SK-N-SH treated with all-trans-retinoic acid at 6 μM for 48 hours (cell line): ENCODE measurements at regions not wholly inside any gene's neighbourhood (a gene's known extent, or its start where the extent isn't known, plus 50 kb on each side); places are given as distances from the start of the nearest gene placed in this dataset.

Experiments
- ATAC-seq: fragments of 200-7000 bp; cut with Tn5 transposase; 3 replicates; pipeline ENCODE4 v1.9.1; 2020; ENCODE audit warnings: mild to moderate bottlenecking, moderate library complexity
- ARNTL ChIP-seq: fragments of 450-650 bp; formaldehyde crosslinking; IDR thresholded peaks from 2 replicates; pipeline ENCODE4 v1.5.0; 2020; ENCODE audit warnings: low read depth, mild to moderate bottlenecking, moderate library complexity, borderline replicate concordance
- BACH2 ChIP-seq: fragments of 250-450 bp; sonication (Bioruptor Pico); IDR thresholded peaks from 2 replicates; pipeline ENCODE4 v1.9.0; 2021; ENCODE audit warnings: mild to moderate bottlenecking, borderline replicate concordance
- CSDC2 ChIP-seq: fragments of 250-450 bp; sonication (Bioruptor Pico); IDR thresholded peaks from 2 replicates; pipeline ENCODE4 v1.5.0; 2020; ENCODE audit warnings: mild to moderate bottlenecking, moderate library complexity
- ESRRG ChIP-seq: fragments of 250-450 bp; sonication (Bioruptor Pico); IDR thresholded peaks from 2 replicates; pipeline ENCODE4 v1.6.1; 2021; ENCODE audit warnings: mild to moderate bottlenecking
- GLIS3 ChIP-seq: fragments of 250-450 bp; sonication (Bioruptor Pico); IDR thresholded peaks from 2 replicates; pipeline ENCODE4 v1.5.0; 2020; ENCODE audit warnings: mild to moderate bottlenecking, moderate library complexity
- ISL1 ChIP-seq: fragments of 250-450 bp; sonication (Bioruptor Pico); IDR thresholded peaks from 2 replicates; pipeline ENCODE4 v2.1.2; 2022; ENCODE audit warnings: mild to moderate bottlenecking, moderate library complexity
- OSR1 ChIP-seq: fragments of 250-450 bp; sonication (Bioruptor Pico); IDR thresholded peaks from 2 replicates; pipeline ENCODE4 v1.8.0; 2022; ENCODE audit warnings: moderate library complexity, mild to moderate bottlenecking, inconsistent platforms
- PPARA ChIP-seq: fragments of 250-450 bp; sonication (Bioruptor Pico); IDR thresholded peaks from 2 replicates; pipeline ENCODE4 v1.5.0; 2020; ENCODE audit warnings: mild to moderate bottlenecking, borderline replicate concordance
- RARB ChIP-seq: fragments of 250-450 bp; sonication (Bioruptor Pico); IDR thresholded peaks from 2 replicates; pipeline ENCODE4 v1.8.0; 2021; ENCODE audit warnings: mild to moderate bottlenecking, moderate library complexity
- SNAI2 ChIP-seq: fragments of 250-450 bp; sonication (Bioruptor Pico); IDR thresholded peaks from 2 replicates; pipeline ENCODE4 v1.5.0; 2020; ENCODE audit warnings: mild to moderate bottlenecking, moderate library complexity
- TCF4 ChIP-seq: fragments of 250-450 bp; sonication (Bioruptor Pico); IDR thresholded peaks from 2 replicates; pipeline ENCODE4 v1.8.0; 2021; ENCODE audit warnings: mild to moderate bottlenecking, moderate library complexity, borderline replicate concordance
- TOX ChIP-seq: fragments of 250-450 bp; sonication (Bioruptor Pico); IDR thresholded peaks from 2 replicates; pipeline ENCODE4 v1.8.0; 2021; ENCODE audit warnings: mild to moderate bottlenecking, moderate library complexity, borderline replicate concordance
- TSHZ2 ChIP-seq: fragments of 250-450 bp; sonication (Bioruptor Pico); IDR thresholded peaks from 2 replicates; pipeline ENCODE4 v1.5.0; 2020; ENCODE audit warnings: mild to moderate bottlenecking, moderate library complexity
- ZC3H10 ChIP-seq: fragments of 250-450 bp; sonication (Bioruptor Pico); IDR thresholded peaks from 2 replicates; pipeline ENCODE4 v1.5.1; 2021; ENCODE audit warnings: mild to moderate bottlenecking, moderate library complexity
- ZFP30 ChIP-seq: fragments of 450-650 bp; formaldehyde crosslinking; IDR thresholded peaks from 2 replicates; pipeline ENCODE4 v1.5.0; 2022; ENCODE audit warnings: mild to moderate bottlenecking, moderate library complexity
- ZNF565 ChIP-seq: fragments of 450-650 bp; formaldehyde crosslinking; conservative IDR thresholded peaks from 2 replicates; pipeline ENCODE4 v1.5.0; 2020; ENCODE audit warnings: low read depth, mild to moderate bottlenecking, moderate library complexity
- ZNF70 ChIP-seq: fragments of 450-650 bp; formaldehyde crosslinking; IDR thresholded peaks from 2 replicates; pipeline ENCODE4 v1.5.0; 2020; ENCODE audit warnings: mild to moderate bottlenecking, moderate library complexity
- ZNF8 ChIP-seq: fragments of 450-650 bp; formaldehyde crosslinking; IDR thresholded peaks from 2 replicates; pipeline ENCODE4 v1.5.0; 2020; ENCODE audit warnings: mild to moderate bottlenecking, moderate library complexity
- TF ChIP-seq, protein P1 (sequence below): fragments of 250-450 bp; sonication (Bioruptor Pico); IDR thresholded peaks from 2 replicates; pipeline ENCODE4 v1.5.1; 2020; ENCODE audit warnings: low read depth, mild to moderate bottlenecking, moderate library complexity
- TF ChIP-seq, protein P2 (sequence below): fragments of 250-450 bp; sonication (Bioruptor Pico); IDR thresholded peaks from 2 replicates; pipeline ENCODE4 v1.8.0; 2020; ENCODE audit warnings: mild to moderate bottlenecking, moderate library complexity, borderline replicate concordance
- TF ChIP-seq, protein P3 (sequence below): fragments of 250-450 bp; sonication (Bioruptor Pico); IDR thresholded peaks from 2 replicates; pipeline ENCODE4 v1.5.1; 2021; ENCODE audit warnings: mild to moderate bottlenecking, moderate library complexity
- TF ChIP-seq, protein P4 (sequence below): fragments of 250-450 bp; sonication (Bioruptor Pico); IDR thresholded peaks from 2 replicates; pipeline ENCODE4 v1.8.0; 2021; ENCODE audit warnings: low read depth, mild to moderate bottlenecking, moderate library complexity, borderline replicate concordance

DNA sequence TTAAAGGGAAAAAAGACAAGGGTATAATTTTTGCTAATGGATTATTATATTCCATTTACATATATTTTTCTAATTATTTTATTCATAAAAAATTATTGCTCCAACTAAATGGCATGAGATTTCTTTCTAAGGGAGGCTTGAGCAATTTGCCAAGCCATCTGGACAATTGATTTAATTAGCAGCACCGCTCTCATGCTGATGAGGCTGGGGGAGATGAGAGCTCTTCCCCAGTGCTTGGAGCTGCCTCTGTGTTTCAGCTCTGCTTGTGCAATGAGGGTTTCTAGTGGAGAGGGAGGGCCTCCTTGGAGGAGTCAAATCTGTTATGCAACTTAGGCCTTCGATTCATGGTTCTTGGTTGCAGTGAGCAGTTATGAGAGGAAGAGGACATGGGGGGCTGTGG is 574.3 kb downstream of the TCERG1L start:
- TF ChIP-seq RARB (CRISPR knock-in tag) (no peak), ZNF70 (CRISPR knock-in tag) (no peak), OSR1 (CRISPR knock-in tag) (no peak), ZNF565 (CRISPR knock-in tag) (no peak), CSDC2 (CRISPR knock-in tag) (no peak), ZC3H10 (CRISPR knock-in tag) (no peak), TOX (CRISPR knock-in tag) (no peak), ESRRG (CRISPR knock-in tag) (no peak), TCF4 (CRISPR knock-in tag) (no peak), SNAI2 (CRISPR knock-in tag) (no peak), ARNTL (CRISPR knock-in tag) (no peak), ISL1 (CRISPR knock-in tag) (no peak), GLIS3 (CRISPR knock-in tag) (no peak), PPARA (CRISPR knock-in tag) (no peak), BACH2 (no peak)
- TF ChIP-seq, protein P1, sequence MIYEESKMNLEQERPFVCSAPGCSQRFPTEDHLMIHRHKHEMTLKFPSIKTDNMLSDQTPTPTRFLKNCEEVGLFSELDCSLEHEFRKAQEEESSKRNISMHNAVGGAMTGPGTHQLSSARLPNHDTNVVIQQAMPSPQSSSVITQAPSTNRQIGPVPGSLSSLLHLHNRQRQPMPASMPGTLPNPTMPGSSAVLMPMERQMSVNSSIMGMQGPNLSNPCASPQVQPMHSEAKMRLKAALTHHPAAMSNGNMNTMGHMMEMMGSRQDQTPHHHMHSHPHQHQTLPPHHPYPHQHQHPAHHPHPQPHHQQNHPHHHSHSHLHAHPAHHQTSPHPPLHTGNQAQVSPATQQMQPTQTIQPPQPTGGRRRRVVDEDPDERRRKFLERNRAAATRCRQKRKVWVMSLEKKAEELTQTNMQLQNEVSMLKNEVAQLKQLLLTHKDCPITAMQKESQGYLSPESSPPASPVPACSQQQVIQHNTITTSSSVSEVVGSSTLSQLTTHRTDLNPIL (CRISPR knock-in tag), result no peak
- TF ChIP-seq, protein P2, sequence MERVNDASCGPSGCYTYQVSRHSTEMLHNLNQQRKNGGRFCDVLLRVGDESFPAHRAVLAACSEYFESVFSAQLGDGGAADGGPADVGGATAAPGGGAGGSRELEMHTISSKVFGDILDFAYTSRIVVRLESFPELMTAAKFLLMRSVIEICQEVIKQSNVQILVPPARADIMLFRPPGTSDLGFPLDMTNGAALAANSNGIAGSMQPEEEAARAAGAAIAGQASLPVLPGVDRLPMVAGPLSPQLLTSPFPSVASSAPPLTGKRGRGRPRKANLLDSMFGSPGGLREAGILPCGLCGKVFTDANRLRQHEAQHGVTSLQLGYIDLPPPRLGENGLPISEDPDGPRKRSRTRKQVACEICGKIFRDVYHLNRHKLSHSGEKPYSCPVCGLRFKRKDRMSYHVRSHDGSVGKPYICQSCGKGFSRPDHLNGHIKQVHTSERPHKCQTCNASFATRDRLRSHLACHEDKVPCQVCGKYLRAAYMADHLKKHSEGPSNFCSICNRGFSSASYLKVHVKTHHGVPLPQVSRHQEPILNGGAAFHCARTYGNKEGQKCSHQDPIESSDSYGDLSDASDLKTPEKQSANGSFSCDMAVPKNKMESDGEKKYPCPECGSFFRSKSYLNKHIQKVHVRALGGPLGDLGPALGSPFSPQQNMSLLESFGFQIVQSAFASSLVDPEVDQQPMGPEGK (CRISPR knock-in tag), result no peak
- TF ChIP-seq, protein P3, sequence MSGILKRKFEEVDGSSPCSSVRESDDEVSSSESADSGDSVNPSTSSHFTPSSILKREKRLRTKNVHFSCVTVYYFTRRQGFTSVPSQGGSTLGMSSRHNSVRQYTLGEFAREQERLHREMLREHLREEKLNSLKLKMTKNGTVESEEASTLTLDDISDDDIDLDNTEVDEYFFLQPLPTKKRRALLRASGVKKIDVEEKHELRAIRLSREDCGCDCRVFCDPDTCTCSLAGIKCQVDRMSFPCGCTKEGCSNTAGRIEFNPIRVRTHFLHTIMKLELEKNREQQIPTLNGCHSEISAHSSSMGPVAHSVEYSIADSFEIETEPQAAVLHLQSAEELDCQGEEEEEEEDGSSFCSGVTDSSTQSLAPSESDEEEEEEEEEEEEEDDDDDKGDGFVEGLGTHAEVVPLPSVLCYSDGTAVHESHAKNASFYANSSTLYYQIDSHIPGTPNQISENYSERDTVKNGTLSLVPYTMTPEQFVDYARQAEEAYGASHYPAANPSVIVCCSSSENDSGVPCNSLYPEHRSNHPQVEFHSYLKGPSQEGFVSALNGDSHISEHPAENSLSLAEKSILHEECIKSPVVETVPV (CRISPR knock-in tag), result no peak
- ATAC-seq, result no peak

DNA sequence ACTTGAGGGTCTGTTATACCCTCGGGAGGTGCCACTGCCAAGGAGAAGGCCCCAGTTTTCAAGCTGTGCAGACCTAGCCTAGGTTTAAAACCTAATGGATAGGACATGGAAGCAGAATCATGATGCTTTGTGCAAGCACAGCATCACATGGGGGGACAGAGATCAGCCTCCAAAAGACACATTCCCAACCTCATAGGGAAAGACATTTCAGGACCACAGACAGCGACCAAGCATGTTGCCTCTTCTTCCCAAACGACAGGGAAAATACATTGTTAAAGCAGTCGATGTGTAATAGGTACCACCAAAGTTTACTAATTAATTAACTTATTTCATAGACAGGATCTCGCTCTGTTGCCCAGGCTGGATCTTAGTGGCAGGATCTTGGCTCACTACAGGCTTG is 573.9 kb downstream of the TCERG1L start:
- no peak for ATAC-seq
- TF ChIP-seq, protein P2 (CRISPR knock-in tag), result no peak
- no peak for TF ChIP-seq SNAI2 (CRISPR knock-in tag)
- TF ChIP-seq, protein P4, sequence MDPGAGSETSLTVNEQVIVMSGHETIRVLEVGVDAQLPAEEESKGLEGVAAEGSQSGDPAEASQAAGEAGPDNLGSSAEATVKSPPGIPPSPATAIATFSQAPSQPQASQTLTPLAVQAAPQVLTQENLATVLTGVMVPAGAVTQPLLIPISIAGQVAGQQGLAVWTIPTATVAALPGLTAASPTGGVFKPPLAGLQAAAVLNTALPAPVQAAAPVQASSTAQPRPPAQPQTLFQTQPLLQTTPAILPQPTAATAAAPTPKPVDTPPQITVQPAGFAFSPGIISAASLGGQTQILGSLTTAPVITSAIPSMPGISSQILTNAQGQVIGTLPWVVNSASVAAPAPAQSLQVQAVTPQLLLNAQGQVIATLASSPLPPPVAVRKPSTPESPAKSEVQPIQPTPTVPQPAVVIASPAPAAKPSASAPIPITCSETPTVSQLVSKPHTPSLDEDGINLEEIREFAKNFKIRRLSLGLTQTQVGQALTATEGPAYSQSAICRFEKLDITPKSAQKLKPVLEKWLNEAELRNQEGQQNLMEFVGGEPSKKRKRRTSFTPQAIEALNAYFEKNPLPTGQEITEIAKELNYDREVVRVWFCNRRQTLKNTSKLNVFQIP (CRISPR knock-in tag), result no peak
- TF ChIP-seq ZFP30 (CRISPR knock-in tag), result no peak
- TF ChIP-seq, protein P3 (CRISPR knock-in tag), result no peak
- TF ChIP-seq BACH2, result no peak
- TF ChIP-seq TSHZ2, result no peak
- no peak for TF ChIP-seq OSR1 (CRISPR knock-in tag)
- TF ChIP-seq CSDC2 (CRISPR knock-in tag), result no peak
- no peak for TF ChIP-seq ZNF8 (CRISPR knock-in tag)
- TF ChIP-seq ZNF565 (CRISPR knock-in tag), result no peak
- no peak for TF ChIP-seq TCF4 (CRISPR knock-in tag)
- TF ChIP-seq ESRRG (CRISPR knock-in tag), result no peak
